ENCODE measurements at regions not wholly inside any gene's neighbourhood (a gene's known extent, or its start where the extent isn't known, plus 50 kb on each side); places are given as distances from the start of the nearest gene placed in this dataset.

DNA sequence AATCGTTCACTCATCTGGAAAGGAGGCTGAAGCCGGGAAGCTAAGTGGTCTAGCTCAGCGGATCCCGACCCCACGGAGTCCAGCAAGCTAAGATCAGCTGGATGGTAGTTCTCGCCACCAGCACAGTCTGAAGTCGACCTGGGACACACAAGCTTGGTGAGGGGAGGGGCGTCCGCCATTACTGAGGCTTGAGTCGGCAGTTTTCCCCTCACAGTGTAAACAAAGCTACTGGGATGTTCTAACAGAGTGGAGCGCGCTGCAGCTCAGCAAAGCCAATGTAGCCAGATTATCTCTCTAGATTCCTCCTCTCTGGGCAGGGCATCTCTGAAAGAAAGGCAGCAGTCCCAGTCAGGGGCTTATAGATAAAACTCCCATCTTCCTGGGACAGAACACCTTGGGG is 555.4 kb downstream of the BCOR start:
- no peak for DNase-seq (ENCODE audit: low read depth in 2 of 2)

DNA sequence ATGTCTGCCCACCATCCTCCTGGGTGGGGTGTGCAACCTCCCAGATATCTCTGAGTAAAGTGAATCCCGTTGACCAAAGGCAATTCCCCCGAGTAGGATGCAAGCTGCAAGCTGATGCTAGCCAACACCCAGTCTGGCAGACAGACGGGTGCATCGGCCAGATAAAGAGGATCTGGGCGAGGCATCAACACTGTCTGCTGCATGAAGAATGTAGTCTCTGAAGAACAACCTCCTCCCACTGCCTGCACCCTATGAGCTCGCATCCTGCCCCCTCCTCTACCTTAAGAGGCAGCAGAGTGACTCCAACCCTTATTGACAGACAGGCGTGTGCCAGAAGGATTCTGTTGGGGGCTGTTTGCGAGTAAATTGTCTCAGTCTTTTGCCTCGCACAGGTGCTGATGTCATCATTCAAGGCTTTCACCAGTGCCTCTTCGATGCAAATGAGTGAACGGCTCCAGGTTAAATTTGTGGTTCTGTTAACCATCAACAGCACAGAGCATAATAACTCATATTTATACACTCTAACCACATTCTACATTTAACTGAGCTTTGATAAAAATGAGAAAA is 546.9 kb downstream of the BCOR start:
- no peak for DNase-seq (ENCODE audit: low read depth in 2 of 2)

DNA sequence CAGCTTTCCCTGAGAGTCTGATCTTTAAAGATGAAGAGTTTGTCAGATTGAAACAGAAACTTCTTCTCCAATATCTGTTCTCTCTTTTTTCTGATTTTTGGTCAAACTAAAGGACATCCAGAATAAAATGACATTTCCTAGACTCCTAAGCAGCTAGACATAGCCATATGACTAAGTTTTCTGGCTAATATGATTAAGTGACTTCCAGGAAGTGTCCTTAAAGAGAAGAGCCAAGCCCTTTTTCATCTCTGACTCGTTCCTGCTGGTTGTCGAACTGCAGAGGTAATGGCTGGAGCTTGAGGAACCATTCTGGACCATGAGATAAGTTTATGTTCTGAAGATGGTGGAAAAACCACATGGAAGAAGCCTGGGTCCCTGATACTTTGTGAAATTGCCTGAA is 546.0 kb downstream of the BCOR start:
- no peak for DNase-seq (ENCODE audit: low read depth in 2 of 2)

DNA sequence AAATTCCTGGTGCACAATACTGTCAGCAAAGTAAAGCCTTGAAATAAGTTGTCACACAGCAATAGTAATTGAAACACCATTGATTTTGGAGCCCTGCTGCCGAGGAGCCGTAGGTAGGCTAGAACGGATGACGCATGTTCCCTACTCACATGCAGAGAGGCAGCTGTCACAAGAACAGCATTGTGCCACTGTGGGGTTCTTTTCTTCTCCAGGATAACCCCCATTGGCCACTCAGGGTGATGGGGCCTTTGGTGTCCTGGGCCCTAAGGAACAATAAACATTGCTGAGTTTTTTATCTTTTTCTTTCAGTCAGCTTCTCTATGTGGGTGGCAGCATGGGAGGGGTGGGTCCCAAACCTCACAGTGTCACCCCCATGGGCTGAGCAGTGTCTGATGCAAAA is 542.3 kb downstream of the BCOR start:
- no peak for DNase-seq (ENCODE audit: low read depth in 2 of 2)

DNA sequence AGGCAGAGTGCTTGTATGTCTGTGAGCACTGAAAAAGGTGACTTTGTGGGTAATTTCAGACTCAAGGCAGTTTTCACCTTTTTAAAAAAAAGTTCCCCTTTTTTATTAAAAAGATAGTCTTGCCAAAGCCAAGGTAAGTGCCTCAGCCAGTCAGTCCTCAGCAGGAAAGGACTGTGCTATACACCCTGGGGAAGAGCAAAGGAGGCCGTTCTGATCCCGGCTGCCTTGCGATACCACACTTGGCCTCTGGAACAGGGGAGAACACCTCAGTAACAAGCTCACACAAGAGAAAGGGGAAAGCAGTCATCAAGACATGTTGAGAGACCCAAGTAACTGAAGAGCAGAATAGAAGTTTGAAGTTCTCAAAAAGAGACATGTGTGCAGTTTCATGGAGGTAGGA is 541.7 kb downstream of the BCOR start:
- DNase-seq (ENCODE audit: low read depth in 2 of 2) = no peak

DNA sequence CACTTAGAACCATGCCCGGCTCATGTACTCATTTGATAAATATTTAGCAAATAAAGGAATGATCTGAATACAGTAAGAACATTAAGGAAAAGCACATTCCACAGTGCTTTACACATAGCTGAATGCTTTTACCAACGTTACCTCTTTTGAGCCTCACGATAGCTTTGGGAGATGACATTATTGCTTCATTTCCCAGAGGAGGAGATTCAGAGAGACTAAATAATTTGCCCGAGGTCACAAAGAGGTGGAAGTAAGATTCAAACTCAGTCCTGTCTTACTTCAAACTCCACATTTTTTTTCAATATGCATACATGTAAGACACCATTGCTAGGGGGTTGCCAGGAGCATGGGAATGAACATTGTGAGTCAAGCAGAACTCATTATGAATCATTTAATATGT is 538.5 kb downstream of the BCOR start:
- peak; percentile 47 to 53 for DNase-seq (ENCODE audit: low read depth in 2 of 2)

DNA sequence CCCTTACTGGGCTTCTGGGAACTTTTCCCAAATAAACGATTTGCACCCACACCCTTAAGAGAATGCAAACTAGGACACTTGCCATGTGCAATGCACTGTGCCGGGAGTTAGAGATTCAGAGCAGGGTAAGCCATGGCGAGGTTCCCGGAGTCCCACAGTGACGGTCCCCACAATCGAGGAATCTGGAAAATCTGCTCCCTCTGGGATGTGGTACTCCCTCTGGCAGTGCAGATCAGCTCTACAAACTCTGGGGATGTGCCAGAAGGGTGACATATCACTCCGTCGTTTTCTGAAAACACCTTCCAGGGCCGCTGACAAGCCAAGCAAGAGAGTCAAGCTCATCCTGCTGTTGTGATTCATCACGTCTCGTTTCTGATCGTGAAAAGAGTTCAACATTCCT is 537.5 kb downstream of the BCOR start:
- no peak for DNase-seq (ENCODE audit: low read depth in 2 of 2)

DNA sequence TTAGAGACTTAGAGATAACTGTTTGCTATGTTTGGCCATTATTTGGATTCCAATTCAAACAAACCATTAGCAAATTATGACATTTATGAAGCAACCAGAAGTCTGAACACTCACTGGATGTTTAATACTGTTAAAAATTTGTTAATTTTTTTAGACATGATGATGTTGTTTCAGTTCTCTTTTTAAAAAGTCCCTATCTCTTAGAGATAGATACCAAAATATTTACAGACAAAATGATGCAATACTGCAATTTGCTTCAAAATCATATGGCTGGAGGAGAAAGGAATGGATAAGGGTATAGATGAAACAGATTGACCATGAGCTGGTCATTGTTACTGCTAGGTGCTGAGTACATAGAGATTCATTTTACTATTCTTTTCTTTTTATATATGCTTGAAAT is 534.6 kb downstream of the BCOR start:
- no peak for DNase-seq (ENCODE audit: low read depth in 2 of 2)

DNA sequence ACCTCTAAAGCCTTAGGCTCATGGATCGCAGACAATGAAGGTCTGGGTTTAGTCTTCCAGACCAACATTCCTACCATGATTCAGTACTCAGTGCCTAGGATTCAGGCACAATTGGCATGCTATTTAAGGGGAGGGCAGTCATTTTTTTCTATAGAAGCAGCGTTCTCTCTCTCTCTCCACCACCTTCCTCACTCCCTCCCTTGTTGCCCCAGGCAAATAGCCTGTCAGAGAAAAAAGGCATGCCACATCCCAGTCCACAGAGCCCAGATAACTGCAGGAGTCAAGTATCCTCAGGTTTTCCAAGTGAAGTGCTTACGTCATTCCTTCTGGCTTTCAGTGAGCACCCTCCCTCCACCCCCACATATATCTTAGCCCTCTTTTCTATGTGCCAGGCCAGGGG is 533.0 kb downstream of the BCOR start:
- no peak for DNase-seq (ENCODE audit: low read depth in 2 of 2)

DNA sequence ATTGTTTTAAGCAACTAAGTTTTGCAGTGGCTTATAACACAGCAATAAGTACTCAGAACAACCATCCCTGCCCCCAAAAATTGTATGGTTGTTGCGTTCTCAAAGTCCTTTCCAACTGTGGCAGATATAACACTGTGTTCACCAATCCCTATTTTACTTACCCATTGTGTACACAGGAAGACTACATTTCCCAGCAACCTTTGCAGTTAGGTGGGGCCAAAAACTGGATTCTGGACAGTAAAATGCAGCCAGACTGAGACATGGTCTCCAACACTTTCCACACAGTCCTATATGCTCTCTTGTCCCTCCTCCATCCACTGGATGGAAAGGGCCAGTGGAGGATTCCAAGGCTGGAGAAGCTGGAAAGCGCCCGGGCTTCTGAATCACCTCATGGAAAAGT is 523.6 kb downstream of the BCOR start:
- no peak for DNase-seq (ENCODE audit: low read depth in 2 of 2)

DNA sequence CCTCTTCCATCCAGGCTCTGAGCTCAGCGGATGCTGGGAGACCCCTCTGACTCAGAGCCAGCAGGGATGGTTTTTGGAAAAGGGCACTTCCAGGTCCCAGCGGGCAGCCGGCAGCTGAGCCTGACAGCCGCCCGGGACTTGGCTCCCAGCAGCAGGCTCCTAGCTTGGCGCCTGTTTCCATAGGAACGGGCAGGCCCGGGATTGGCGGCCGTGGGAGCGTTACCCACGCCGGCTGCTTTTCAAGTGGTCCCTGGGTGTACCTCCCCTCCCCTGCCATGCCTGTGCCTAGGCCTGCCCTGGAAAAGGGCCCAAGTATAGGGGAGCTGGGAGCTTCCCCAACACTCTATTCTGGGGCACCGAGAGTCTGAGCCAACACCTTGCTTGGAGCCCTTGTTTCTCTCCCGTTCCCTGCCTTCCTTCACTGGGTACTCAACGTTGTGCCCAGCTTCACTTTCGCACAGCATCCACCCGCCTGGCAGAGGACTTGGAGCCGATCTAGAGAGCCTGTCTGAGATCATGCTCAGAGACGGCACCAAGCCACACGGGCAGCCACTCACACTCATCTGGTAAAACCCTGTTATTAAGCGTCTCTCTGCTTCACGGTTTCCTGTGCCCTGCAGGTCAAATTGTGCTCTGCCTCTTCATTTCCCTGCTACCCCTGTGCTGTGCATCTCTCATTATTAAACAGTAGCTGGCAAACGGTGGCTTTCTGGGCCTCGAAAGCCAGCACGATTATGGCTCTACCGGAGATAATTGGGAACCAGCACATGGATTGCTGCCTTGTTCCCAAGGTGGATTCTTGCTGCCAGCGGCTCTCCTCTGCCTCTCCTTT is 521.5 kb downstream of the BCOR start:
- no peak for DNase-seq (ENCODE audit: low read depth in 2 of 2)

DNA sequence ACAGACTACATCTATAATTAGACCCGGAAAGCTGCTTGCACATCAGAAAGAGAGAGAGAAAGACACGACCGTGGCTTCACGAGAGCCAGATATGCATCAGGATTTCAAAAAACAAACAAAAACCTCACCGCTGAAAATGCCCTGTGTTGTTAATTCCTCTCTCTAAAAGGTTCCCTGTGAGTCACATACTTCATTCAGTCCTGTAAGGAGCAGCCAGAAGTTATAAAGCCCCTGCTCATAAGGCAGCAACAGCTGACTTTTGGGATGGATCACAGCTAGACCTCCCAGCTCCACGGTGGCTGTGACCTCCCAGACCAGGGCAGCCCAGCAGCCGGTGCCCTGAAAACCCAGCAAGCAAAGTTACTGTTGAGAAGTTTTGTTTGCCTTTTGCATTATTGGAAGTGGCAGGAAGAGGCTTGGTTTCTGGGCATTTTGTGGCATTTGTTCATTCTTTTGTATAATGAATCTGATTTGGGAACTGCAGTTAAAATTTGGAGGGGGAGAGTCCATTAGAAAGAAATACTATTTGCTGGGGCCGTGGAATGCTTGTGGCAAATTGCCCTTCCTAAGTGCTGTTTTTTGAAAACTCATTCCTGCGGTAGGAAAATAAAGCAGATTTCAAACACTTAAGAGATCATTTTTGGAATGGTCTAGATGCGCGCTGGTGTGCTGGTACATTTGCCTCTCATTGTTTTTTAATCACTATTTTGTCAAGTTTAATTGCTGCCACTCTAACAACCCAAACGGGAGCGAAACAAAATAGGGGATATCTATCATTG is 520.4 kb downstream of the BCOR start:
- DNase-seq (ENCODE audit: low read depth in 2 of 2) = no peak

DNA sequence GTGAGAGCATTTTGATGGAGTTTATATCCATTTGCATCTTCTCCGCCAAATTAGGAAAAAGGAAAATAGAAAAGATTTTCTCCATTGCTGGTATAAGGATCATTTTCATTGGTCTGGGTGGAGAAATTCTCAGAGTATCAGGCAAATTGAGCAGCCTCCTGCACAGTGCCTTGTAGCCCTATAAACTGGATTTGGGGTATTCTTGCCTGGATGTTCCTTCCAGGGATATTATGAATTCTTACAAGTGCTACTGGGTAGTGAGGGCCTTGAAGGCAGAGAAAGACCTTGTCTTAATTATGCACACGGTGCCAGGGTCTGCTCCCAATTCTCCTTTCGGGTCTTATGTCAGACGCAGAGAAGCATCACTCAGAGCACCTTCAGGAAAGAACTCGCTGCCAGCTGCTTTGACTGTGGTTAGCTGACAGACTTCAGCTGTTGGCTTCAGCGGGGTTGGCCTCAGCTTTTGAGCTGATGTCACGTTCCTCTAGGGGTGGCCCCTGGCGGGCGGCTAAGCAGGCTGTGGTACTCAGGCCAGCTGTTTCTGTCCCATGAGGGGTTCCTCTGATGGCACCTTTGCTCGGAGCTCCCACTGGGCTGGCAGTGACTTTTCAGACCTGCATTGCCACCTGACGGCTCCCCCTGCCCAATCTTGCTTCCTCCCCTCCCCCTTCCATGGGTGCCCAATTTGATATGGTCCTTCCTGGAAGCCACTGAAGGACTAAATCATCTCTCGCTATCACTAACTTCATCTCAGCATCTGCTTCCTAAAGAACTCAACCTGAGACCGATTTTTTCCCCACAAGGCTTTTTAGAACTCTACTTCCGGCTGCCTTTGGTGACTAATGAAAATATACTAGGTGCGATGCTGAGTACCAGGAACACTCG is 519.5 kb downstream of the BCOR start:
- DNase-seq (ENCODE audit: low read depth in 2 of 2) = no peak

DNA sequence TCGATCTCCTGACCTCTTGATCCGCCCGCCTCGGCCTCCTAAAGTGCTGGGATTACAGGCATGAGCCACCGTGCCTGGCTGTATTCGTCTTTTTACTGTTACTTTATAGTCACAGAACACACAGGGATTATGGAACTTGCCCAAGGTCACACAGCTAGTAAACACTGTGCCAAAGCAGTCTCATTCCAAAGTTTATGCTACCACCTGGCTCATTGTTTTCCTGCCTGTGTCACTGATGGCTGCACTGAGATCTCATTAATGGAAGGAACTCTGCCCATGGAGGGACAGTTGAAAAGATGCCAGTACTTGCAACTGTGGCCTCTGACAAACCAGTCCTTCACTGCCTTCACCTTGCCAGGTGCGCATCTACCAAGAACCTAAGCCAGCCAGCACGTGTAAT is 517.7 kb downstream of the BCOR start:
- DNase-seq (ENCODE audit: low read depth in 2 of 2) = no peak

DNA sequence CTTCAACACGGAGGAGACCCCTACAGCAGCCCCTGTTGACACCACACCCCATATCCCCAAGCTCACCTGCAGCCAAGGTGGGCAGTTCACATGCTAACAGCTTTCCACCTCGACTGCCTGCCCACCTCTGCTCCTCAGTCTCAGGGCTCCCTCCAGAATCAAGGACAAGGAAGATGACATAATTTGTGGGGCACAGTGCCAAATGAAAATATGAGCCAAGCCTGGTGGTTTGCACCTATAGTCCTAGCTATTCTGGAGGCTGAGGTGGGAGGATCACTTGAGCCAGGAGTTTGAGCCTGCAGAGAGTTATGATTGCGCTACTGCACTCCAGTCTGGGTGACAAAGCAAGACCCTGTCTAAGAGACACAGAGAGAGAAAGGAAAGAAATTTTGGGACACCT is 516.3 kb downstream of the BCOR start:
- no peak for DNase-seq (ENCODE audit: low read depth in 2 of 2)

DNA sequence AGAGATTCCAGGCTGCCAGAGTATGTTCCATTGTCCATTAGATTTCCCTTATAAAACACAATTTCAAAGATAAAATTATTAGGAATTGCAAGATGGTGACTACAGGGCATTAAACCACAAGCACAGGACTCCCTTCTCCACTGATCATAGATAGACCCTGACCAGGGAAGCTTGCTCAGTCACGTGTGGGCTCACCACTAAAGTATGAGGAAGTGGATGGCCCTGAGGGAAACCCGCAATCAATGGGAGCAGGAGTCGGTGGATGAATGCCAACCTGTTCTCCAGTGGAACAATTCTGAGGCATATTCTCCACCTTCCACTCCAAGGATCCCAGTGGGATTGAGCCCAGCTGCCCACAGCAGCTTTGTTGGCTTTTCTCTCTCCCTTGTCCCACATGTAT is 515.7 kb downstream of the BCOR start:
- no peak for DNase-seq (ENCODE audit: low read depth in 2 of 2)

DNA sequence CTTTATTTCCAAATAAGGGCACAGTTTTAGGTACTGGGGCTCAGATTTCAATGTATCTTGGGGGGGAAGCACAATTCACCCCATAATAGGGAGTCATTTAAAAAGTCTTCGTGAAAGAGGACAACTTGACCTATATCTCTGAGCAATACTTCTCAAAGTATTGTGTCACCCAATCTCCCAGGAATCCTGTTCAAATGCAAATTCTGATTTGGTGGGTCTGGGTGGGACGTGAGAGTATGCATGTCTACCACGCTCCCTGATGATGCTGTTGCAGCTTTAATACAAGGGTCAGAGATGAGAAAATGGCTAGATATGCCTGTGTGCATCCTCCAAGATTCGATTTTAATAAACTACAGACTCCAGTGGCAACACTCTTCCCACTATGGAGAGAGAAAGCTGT is 514.8 kb downstream of the BCOR start:
- DNase-seq (ENCODE audit: low read depth in 2 of 2) = no peak

DNA sequence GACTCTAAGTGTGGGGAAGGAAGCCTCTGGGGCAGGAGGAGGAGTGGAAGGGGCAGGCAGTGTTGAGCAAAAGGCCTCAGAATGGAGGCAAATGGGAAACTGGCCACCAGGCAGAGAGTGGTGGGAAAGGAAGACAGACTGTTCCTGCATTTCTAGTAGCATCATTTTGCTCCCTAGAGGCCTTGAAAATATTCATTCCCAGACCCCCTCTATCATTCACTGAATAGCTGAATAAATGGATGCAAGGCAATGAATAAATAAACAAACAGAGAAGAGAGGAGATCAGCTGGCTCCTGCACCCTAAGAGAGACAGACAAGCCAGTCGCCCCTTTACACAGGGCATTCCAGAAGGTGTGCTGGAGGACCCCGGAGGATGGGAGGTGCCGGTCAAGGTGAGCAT is 511.9 kb downstream of the BCOR start:
- no peak for DNase-seq (ENCODE audit: low read depth in 2 of 2)

DNA sequence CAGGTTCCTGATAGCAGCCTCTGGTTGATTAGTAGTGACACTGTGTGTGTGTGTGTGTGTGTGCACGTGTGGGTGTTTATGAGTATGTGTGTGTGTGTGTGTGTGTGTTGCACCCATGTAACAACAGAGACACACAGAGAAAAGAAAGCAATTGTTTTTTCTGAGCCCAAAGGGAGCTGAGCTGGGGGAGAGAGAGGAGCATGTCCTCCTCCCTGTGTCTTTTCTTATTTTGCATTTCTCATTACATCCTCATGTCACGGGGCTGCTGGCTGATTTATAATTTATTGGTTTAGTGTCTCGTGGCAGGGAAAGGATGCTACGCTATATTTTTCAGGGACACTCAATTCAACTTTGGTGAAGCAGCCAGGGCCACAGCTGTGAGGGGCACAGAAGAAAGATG is 511.4 kb downstream of the BCOR start:
- no peak for DNase-seq (ENCODE audit: low read depth in 2 of 2)

DNA sequence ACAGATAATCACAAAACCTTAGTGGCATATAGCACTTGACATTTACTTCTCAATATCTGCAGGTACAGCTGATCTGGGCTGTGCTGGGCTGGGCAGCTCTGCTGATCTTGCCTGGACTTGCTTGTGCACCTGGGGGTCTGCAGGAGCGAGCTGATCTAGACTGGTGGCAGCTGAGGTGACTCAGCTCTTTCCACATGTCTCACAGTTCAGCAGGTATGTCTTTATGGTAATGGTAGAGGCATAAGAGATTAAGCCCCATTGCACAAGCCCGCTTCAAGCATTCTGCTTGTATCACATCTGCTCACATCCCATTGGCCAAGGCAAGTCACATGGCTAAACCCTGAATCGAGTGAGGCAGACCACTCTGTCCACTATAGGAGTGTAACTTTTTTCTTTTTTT is 506.7 kb downstream of the BCOR start:
- DNase-seq (ENCODE audit: low read depth in 2 of 2) = no peak

DNA sequence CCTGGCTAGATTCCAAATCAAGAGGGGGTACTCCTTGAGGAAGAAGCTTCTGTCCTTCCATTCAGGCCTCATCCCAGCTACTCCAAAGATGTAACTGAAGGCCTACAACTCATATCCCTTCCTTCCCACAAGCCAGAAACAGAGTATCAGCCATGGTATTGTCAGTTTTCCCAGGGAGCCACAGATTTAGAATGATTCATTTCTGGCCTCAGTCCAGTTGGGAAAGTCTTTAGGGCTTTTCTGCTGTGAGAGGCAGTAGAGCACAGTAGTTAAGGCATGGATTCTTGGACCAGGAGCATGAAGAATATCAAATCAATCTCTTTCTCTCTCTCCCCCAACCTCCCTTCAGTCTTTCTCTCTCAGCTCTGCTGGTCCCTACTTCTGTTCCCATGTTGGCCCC is 505.0 kb downstream of the BCOR start:
- DNase-seq (ENCODE audit: low read depth in 2 of 2) = peak; percentile 17 to 19

DNA sequence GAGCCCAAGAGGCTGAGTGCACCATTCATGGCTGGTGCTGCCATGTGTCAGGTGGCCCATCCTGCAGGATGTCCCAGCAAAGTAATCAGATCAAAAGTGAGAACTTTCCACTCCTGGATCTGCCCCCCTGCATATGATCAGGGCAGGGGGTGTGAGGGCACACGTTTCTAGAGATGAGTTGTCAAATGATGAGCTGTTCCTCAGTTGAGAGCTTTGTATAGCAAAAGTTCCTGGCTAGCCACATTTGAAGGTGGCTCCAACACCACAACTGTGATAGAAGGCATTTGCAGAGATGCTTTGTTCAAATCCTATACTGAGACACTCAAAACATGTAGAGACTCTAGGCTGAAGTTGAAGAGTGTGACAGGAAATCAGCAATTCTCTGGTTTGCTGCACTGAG is 501.8 kb downstream of the BCOR start:
- no peak for DNase-seq (ENCODE audit: low read depth in 2 of 2)

All from fibroblast of skin of left quadriceps (primary cell).